HG02798 (cell line): ENCODE measurements at regions not wholly inside any gene's neighbourhood (a gene's known extent, or its start where the extent isn't known, plus 50 kb on each side); places are given as distances from the start of the nearest gene placed in this dataset.
"Not testable (repeated sequence)": the region's sequence is repeated elsewhere in the genome, so short reads cannot be mapped to it uniquely, and the experiment has no call there.

Source experiments
- ATAC-seq: cut with Tn5 transposase; IDR thresholded peaks from one replicate; pipeline ENCODE4 v1.9.1; 2021; ENCODE audit warnings: mild to moderate bottlenecking; ENCODE audit not compliant: unreplicated experiment, poor library complexity

- no peak for ATAC-seq
These were observed 298.4 kb upstream of the MGMT start for GRCh38 chr10:129168660-129169059.

- no peak for ATAC-seq
These were observed 297.9 kb upstream of the MGMT start for GRCh38 chr10:129169115-129169514.

- ATAC-seq, result no peak
These were observed 296.2 kb upstream of the MGMT start for GRCh38 chr10:129170812-129171211.

- ATAC-seq, result no peak
These were observed 295.2 kb upstream of the MGMT start for GRCh38 chr10:129171812-129172211.

GRCh38 chr10:129174232-129175014 is 292.6 kb upstream of the MGMT start:
- no peak for ATAC-seq

GRCh38 chr10:129179245-129179971 is 287.6 kb upstream of the MGMT start:
- no peak for ATAC-seq

GRCh38 chr10:129179972-129180678 is 286.9 kb upstream of the MGMT start:
- ATAC-seq, result no peak

GRCh38 chr10:129184196-129184595 is 282.8 kb upstream of the MGMT start:
- ATAC-seq, result no peak

- no peak for ATAC-seq
These were observed 279.7 kb upstream of the MGMT start for GRCh38 chr10:129187331-129187730.

- ATAC-seq, result no peak
These were observed 275.2 kb upstream of the MGMT start for GRCh38 chr10:129191797-129192196.

GRCh38 chr10:129192344-129193128 is 274.5 kb upstream of the MGMT start:
- no peak for ATAC-seq

- no peak for ATAC-seq
These were observed 273.9 kb upstream of the MGMT start for GRCh38 chr10:129193148-129193547.

- ATAC-seq, result no peak
These were observed 272.7 kb upstream of the MGMT start for GRCh38 chr10:129194181-129194870.

GRCh38 chr10:129199826-129200225 is 267.2 kb upstream of the MGMT start:
- no peak for ATAC-seq

GRCh38 chr10:129203819-129204218 is 263.2 kb upstream of the MGMT start:
- ATAC-seq, result no peak

- no peak for ATAC-seq
These were observed 259.7 kb upstream of the MGMT start for GRCh38 chr10:129207297-129207696.

GRCh38 chr10:129210876-129211275 is 256.2 kb upstream of the MGMT start:
- no peak for ATAC-seq

- ATAC-seq, result no peak
These were observed 253.8 kb upstream of the MGMT start for GRCh38 chr10:129213256-129213655.

- not testable (repeated sequence) for ATAC-seq
These were observed 253.0 kb upstream of the MGMT start for GRCh38 chr10:129213996-129214395.

GRCh38 chr10:129219364-129219763 is 247.7 kb upstream of the MGMT start:
- ATAC-seq, result no peak
